ENCODE measurements at regions not wholly inside any gene's neighbourhood (a gene's known extent, or its start where the extent isn't known, plus 50 kb on each side); places are given as distances from the start of the nearest gene placed in this dataset.

DNA sequence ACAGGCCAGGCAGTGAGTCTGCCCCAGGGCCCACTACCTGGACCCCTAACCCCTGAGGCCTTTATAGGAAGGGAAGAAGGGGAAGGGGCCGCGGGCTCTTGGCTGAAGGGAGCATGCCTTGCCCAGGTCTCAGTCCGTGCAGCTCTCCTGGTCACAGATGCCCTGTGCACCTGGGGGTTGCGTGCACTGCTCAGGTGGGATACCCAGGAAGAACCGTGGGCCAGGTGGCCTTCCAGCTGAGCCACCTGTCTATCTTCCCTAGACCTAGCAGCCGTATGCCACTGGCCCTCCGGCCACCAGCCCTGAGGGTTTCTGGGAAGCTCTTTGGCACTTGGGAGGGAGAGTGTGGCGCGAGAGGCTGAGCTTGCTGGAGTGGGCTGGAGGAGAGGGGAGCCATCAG, 1178.6 kb downstream of the BRD1 start:
- TF ChIP-seq, protein P1, sequence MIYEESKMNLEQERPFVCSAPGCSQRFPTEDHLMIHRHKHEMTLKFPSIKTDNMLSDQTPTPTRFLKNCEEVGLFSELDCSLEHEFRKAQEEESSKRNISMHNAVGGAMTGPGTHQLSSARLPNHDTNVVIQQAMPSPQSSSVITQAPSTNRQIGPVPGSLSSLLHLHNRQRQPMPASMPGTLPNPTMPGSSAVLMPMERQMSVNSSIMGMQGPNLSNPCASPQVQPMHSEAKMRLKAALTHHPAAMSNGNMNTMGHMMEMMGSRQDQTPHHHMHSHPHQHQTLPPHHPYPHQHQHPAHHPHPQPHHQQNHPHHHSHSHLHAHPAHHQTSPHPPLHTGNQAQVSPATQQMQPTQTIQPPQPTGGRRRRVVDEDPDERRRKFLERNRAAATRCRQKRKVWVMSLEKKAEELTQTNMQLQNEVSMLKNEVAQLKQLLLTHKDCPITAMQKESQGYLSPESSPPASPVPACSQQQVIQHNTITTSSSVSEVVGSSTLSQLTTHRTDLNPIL (CRISPR knock-in tag; IDR thresholded peaks at IDR 0.05; ENCODE audit: low read depth), result no peak
- TF ChIP-seq, protein P2, sequence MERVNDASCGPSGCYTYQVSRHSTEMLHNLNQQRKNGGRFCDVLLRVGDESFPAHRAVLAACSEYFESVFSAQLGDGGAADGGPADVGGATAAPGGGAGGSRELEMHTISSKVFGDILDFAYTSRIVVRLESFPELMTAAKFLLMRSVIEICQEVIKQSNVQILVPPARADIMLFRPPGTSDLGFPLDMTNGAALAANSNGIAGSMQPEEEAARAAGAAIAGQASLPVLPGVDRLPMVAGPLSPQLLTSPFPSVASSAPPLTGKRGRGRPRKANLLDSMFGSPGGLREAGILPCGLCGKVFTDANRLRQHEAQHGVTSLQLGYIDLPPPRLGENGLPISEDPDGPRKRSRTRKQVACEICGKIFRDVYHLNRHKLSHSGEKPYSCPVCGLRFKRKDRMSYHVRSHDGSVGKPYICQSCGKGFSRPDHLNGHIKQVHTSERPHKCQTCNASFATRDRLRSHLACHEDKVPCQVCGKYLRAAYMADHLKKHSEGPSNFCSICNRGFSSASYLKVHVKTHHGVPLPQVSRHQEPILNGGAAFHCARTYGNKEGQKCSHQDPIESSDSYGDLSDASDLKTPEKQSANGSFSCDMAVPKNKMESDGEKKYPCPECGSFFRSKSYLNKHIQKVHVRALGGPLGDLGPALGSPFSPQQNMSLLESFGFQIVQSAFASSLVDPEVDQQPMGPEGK (CRISPR knock-in tag; IDR thresholded peaks at IDR 0.05; ENCODE audit: borderline replicate concordance), result no peak
- TF ChIP-seq RARB (CRISPR knock-in tag; IDR thresholded peaks at IDR 0.05), result no peak
- TF ChIP-seq ZFP30 (CRISPR knock-in tag; IDR thresholded peaks at IDR 0.05), result no peak
- TF ChIP-seq SNAI2 (CRISPR knock-in tag; IDR thresholded peaks at IDR 0.05), result no peak
- no peak for TF ChIP-seq ZNF70 (CRISPR knock-in tag; IDR thresholded peaks at IDR 0.05)
- TF ChIP-seq TOX (CRISPR knock-in tag; IDR thresholded peaks at IDR 0.05; ENCODE audit: borderline replicate concordance), result no peak
- TF ChIP-seq ESRRG (CRISPR knock-in tag; IDR thresholded peaks at IDR 0.05), result no peak
- TF ChIP-seq ZFP3 (CRISPR knock-in tag; IDR thresholded peaks at IDR 0.05), result no peak
- TF ChIP-seq, protein P3, sequence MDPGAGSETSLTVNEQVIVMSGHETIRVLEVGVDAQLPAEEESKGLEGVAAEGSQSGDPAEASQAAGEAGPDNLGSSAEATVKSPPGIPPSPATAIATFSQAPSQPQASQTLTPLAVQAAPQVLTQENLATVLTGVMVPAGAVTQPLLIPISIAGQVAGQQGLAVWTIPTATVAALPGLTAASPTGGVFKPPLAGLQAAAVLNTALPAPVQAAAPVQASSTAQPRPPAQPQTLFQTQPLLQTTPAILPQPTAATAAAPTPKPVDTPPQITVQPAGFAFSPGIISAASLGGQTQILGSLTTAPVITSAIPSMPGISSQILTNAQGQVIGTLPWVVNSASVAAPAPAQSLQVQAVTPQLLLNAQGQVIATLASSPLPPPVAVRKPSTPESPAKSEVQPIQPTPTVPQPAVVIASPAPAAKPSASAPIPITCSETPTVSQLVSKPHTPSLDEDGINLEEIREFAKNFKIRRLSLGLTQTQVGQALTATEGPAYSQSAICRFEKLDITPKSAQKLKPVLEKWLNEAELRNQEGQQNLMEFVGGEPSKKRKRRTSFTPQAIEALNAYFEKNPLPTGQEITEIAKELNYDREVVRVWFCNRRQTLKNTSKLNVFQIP (CRISPR knock-in tag; IDR thresholded peaks at IDR 0.05; ENCODE audit: borderline replicate concordance, low read depth), result no peak

All from SK-N-SH treated with all-trans-retinoic acid at 6 μM for 48 hours (cell line).